ENCODE measurements at regions not wholly inside any gene's neighbourhood (a gene's known extent, or its start where the extent isn't known, plus 50 kb on each side); places are given as distances from the start of the nearest gene placed in this dataset.

- no peaks in the 10 kb centered on the region for H3K4me1 ChIP-seq
- H3K36me3 ChIP-seq: no peaks in the 10 kb centered on the region
- intact Hi-C loops (cut with DNase I; ENCODE audit: low total_unique reads): no loop called here
- TF ChIP-seq POLR2AphosphoS5 (IDR thresholded peaks at IDR 0.05) (no peak), POLR2A (IDR thresholded peaks at IDR 0.05) (no peak)
- TF ChIP-seq, protein P1, sequence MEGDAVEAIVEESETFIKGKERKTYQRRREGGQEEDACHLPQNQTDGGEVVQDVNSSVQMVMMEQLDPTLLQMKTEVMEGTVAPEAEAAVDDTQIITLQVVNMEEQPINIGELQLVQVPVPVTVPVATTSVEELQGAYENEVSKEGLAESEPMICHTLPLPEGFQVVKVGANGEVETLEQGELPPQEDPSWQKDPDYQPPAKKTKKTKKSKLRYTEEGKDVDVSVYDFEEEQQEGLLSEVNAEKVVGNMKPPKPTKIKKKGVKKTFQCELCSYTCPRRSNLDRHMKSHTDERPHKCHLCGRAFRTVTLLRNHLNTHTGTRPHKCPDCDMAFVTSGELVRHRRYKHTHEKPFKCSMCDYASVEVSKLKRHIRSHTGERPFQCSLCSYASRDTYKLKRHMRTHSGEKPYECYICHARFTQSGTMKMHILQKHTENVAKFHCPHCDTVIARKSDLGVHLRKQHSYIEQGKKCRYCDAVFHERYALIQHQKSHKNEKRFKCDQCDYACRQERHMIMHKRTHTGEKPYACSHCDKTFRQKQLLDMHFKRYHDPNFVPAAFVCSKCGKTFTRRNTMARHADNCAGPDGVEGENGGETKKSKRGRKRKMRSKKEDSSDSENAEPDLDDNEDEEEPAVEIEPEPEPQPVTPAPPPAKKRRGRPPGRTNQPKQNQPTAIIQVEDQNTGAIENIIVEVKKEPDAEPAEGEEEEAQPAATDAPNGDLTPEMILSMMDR (IDR thresholded peaks at IDR 0.05): no peak
- H3K4me3 ChIP-seq: peak overlapping the region in 2 of 3 donors; percentile 16 to 41
- no peak for DNase-seq (ENCODE audit: low spot score in 2 of 2)
- no peaks in the 10 kb centered on the region for H3K27me3 ChIP-seq
- H3K9me3 ChIP-seq: no peaks in the 10 kb centered on the region
- peak overlapping the region in 1 of 2 donors; percentile 48 for H3K27ac ChIP-seq
These were observed 83.2 kb upstream of the SMIM15 start for GRCh38 chr5:61245486-61245885.

DNA sequence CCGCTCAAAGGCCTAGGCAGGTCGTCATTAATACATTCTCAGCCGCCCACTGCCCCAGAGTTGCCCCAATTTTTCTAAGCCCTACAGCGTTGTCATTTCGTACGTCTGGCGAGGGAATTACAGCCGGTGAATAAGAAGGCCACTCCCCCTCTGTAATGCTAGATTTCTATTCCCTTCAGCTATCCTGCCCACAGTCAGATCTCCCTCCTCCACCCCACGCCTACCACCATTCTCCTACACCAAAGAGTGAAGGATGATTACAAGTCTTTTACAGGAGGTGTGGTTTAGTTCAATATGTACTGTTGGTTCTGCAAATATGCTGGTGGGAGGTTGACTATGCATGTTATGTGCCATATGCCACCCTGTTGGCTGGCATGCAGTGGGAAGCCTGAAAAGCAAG, 83.7 kb upstream of the SMIM15 start:
- no peak for DNase-seq (ENCODE audit: low spot score in 2 of 2)
- H3K9me3 ChIP-seq: no peaks in the 10 kb centered on the region
- H3K4me3 ChIP-seq: peak overlapping the region in 2 of 3 donors; percentile 16 to 41
- H3K36me3 ChIP-seq: no peaks in the 10 kb centered on the region
- H3K27me3 ChIP-seq: no peaks in the 10 kb centered on the region
- peak overlapping the region in 1 of 2 donors; percentile 48 for H3K27ac ChIP-seq
- TF ChIP-seq, protein P1 (IDR thresholded peaks at IDR 0.05): no peak
- TF ChIP-seq POLR2A (IDR thresholded peaks at IDR 0.05): no peak
- H3K4me1 ChIP-seq: no peaks in the 10 kb centered on the region
- intact Hi-C loops (cut with DNase I; ENCODE audit: low total_unique reads): no loop called here

DNA sequence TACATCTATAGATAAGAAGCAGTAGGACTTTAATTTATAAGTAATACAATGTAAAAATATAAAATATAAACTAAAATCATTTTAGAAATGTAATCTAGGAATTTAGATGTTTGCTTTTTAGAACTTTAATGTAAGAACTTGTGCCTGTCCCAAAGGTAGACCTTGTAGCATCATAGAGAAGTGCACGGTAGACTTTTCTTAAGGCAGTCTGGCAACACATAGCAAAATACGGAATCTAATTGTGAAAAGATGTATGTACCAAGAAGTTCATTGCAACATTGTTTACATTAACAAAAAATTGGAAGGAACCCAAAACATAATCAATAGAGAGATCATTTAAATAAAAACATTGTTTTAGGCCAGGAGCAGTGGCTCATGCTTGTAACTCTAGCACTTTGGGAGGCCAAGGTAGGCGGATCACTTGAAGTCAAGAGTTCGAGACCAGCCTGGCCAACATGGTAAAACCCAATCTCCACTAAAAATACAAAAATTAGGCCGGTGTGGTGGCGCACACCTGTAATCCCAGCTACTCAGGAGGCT, 84.6 kb upstream of the SMIM15 start:
- Histone ChIP-seq H3K27me3 (no peaks in the 10 kb centered on the region), H3K27ac (no peak overlapping the region), H3K4me3 (no peak overlapping the region), H3K9me3 (no peaks in the 10 kb centered on the region), H3K4me1 (no peaks in the 10 kb centered on the region), H3K36me3 (no peaks in the 10 kb centered on the region)
- TF ChIP-seq POLR2AphosphoS5 (IDR thresholded peaks at IDR 0.05) (no peak), POLR2A (IDR thresholded peaks at IDR 0.05) (no peak)
- TF ChIP-seq, protein P1 (IDR thresholded peaks at IDR 0.05): no peak
- DNase-seq (ENCODE audit: low spot score in 2 of 2): no peak
- intact Hi-C loops (cut with DNase I; ENCODE audit: low total_unique reads): no loop called here

DNA sequence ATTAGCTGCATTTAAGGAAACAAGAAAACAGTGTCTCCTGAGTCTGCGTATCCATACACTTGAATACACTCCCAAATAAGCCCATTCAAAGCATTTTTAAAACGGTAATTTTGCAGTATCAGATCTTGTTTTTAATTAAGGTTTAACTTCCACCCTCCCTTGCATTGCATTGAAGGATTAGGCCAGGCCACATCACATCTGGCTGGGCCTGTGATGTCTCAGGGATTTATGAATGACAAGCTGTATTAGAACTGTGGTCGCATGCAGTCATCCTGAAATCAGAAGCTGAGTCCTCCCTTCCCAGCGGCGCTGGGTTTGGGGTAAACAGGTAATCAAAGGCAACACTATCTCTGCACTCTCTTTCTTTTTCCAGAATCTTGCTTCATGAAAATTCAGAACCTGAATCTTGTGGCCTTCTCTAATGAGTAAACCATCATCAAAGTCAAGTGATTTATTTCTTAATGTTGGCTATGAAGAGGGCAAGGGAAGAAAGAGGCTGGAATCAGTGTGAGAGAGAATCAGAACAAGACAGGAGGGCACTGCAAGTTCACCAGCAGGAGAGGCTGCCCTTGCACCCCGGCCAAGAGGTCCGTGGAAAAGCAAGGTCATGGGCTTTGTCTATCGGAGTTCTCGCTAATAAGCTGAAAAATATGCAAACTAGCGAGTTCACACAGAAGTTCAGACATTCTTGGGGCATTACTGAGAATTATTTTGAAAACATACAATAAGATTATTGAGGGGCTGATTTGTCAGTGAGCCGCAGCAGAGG, 80.0 kb upstream of the ZSWIM6 start:
- no peak overlapping the region for H3K27ac ChIP-seq
- no peaks in the 10 kb centered on the region for H3K9me3 ChIP-seq
- no peaks in the 10 kb centered on the region for H3K27me3 ChIP-seq
- intact Hi-C loops (cut with DNase I; ENCODE audit: low total_unique reads): no loop called here
- H3K36me3 ChIP-seq: no peaks in the 10 kb centered on the region
- TF ChIP-seq, protein P1 (IDR thresholded peaks at IDR 0.05): no peak
- TF ChIP-seq POLR2AphosphoS5 (IDR thresholded peaks at IDR 0.05): no peak
- TF ChIP-seq POLR2A (IDR thresholded peaks at IDR 0.05): no peak
- no peak overlapping the region for H3K4me3 ChIP-seq
- DNase-seq (ENCODE audit: low spot score in 2 of 2): no peak
- H3K4me1 ChIP-seq: no peaks in the 10 kb centered on the region

GRCh38 chr5:61252643-61252925, 79.5 kb upstream of the ZSWIM6 start:
- Histone ChIP-seq H3K36me3 (no peaks in the 10 kb centered on the region), H3K9me3 (no peaks in the 10 kb centered on the region), H3K4me1 (no peaks in the 10 kb centered on the region), H3K27ac (no peak overlapping the region), H3K27me3 (no peaks in the 10 kb centered on the region), H3K4me3 (no peak overlapping the region)
- DNase-seq (ENCODE audit: low spot score in 2 of 2): no peak
- intact Hi-C loops (cut with DNase I; ENCODE audit: low total_unique reads): no loop called here
- TF ChIP-seq, protein P1 (IDR thresholded peaks at IDR 0.05): no peak
- TF ChIP-seq POLR2AphosphoS5 (IDR thresholded peaks at IDR 0.05): no peak
- no peak for TF ChIP-seq POLR2A (IDR thresholded peaks at IDR 0.05)
